H1 (cell line): ENCODE measurements at regions not wholly inside any gene's neighbourhood (a gene's known extent, or its start where the extent isn't known, plus 50 kb on each side); places are given as distances from the start of the nearest gene placed in this dataset.

ENCODE experiments used
- ATF2 ChIP-seq: IDR thresholded peaks from 2 replicates; pipeline ENCODE4 v1.6.1; 2012; ENCODE audit warnings: low read length, inconsistent platforms
- CTCF ChIP-seq, 3 experiments: IDR thresholded peaks; 1 replicate in 2 of 3; 2 replicates in 1 of 3; pipeline versions ENCODE4 v1.5.1 to v1.6.1; 2011; ENCODE audit warnings: low read length in 3 of 3, mild to moderate bottlenecking in 3 of 3, inconsistent platforms in 2 of 3, low read depth in 1 of 3, moderate library complexity in 1 of 3; ENCODE audit not compliant: insufficient read depth in 1 of 3; ENCODE audit errors: control extremely low read depth in 1 of 3
- MAX ChIP-seq: IDR thresholded peaks from 2 replicates; pipeline ENCODE4 v1.6.1; 2012; ENCODE audit warnings: inconsistent platforms
- POLR2A ChIP-seq, 2 experiments: IDR thresholded peaks; 1 replicate in 1 of 2; 2 replicates in 1 of 2; pipeline ENCODE4 v1.6.1; 2011; ENCODE audit warnings: low read depth in 2 of 2, low read length in 2 of 2, mild to moderate bottlenecking in 2 of 2; ENCODE audit errors: control extremely low read depth in 1 of 2
- ZNF274 ChIP-seq: IDR thresholded peaks from 2 replicates; pipeline ENCODE4 v1.7.0; 2012; ENCODE audit warnings: low read length, borderline replicate concordance; ENCODE audit errors: extremely low read depth

- TF ChIP-seq ATF2 (no peak), MAX (no peak), ZNF274 (no peak), CTCF (IDR thresholded peaks at IDR 0.05; ENCODE audit: control extremely low read depth in 1 of 3, insufficient read depth in 1 of 3, low read depth in 1 of 3, low read length in 3 of 3) (no peak), POLR2A (IDR thresholded peaks at IDR 0.05; ENCODE audit: control extremely low read depth in 1 of 2, low read depth in 2 of 2, low read length in 2 of 2) (no peak)
Observed at GRCh38 chr15:35827141-35827540, 281.2 kb upstream of the DPH6 start (continued).
